IPS-18c (cell line): ENCODE measurements at regions not wholly inside any gene's neighbourhood (a gene's known extent, or its start where the extent isn't known, plus 50 kb on each side); places are given as distances from the start of the nearest gene placed in this dataset.

Experiments used
- H3K4me3 ChIP-seq: 2 replicates; pipeline ENCODE4 v1.7.0; 2013; ENCODE audit warnings: low read depth, mild to moderate bottlenecking, low read length, moderate library complexity; ENCODE audit not compliant: insufficient read depth
- H3K9me3 ChIP-seq: one replicate; pipeline ENCODE4 v1.6.1; 2013; ENCODE audit warnings: mild to moderate bottlenecking, low read length, moderate library complexity; ENCODE audit not compliant: control insufficient read depth, insufficient read depth

DNA sequence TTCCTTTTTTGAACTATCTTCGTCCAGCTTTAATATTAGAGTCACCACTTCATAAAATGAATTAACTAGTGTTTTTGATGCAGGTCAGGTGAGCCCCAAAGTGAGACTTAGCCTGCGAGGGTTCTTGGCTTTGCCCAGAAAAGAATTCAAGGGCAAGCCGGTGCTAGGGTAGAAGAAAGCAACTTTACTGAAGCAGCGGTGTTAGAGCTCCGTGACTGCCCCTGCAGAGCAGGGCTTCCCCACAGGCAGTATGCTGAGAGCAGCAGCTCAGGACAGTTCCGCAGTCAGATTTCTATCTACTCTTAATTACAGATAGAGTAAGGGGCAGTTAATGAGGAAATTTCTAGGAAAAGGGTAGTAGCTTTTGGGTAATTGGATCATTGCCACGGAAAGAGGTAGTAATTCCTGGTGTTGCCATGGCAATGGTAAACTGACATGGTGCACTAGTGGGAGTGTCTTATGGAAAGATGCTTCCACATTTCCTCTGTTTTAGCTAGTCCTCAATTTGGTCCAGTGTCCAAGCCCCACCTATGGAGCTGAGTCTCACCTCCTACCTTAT lies 432.2 kb upstream of the ZNF507 start:
- H3K9me3 ChIP-seq = peaks cover 3% of the 10 kb centered on the region
- no peak overlapping the region for H3K4me3 ChIP-seq

DNA sequence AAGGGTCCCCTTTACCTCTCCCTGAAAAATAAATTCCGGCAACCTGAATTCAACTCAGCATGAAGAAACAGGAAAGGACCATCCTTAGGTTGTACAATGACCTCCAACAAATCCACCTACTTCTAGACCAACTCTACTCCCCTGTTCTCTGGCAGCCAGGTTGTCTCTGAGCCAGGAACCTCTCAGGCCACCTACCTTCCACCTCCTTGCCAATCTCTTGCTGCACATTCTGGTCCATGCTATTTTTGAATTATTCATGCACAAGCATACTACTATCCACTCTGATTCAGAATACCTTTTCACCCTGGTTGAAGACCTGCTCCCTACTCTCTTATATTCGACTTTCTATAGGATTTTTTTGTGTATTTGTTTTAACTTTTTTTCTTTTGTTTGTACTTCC lies 415.0 kb upstream of the ZNF507 start:
- Histone ChIP-seq H3K9me3 (no peaks in the 10 kb centered on the region), H3K4me3 (no peak overlapping the region)

DNA sequence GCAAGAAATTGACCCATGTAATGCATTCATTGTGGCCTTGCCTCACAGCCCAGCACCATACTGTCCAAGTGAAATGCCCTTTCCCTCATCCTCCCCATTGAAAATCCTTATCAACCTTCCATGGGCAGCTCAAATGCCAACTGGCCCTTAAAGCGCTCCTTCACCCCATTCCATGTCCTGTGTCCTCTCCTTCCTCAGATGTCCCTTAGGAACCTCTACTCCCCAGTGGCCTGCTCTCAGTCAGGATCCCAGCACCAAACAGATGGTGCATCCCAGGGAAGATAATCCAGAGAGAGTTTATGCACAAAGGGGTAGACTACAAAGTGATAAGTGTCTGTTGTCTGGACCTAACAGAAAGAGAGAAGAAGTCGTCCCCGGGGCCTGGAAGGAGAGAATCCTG lies 407.4 kb upstream of the ZNF507 start:
- no peaks in the 10 kb centered on the region for H3K9me3 ChIP-seq
- H3K4me3 ChIP-seq = no peak overlapping the region

DNA sequence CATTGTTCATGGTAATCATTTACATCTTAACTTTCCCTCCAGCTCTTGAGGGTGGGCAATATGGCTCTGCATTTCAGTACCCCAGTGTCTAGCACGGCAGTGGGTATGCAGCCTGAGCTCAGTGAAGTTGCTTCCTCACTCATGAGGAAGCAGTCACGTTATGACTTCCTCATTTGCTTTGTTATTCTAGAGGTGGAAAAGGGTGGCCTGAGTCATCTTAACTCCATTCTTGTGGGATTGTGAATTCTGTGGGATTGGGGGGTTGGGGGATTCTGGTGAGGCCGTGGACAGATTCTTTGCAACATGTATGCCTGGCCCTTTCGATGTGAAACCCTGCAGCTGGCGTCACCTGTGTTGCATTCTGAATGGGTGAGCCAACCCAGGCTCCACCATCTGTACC lies 406.7 kb upstream of the ZNF507 start:
- H3K4me3 ChIP-seq = no peak overlapping the region
- H3K9me3 ChIP-seq = no peaks in the 10 kb centered on the region

DNA sequence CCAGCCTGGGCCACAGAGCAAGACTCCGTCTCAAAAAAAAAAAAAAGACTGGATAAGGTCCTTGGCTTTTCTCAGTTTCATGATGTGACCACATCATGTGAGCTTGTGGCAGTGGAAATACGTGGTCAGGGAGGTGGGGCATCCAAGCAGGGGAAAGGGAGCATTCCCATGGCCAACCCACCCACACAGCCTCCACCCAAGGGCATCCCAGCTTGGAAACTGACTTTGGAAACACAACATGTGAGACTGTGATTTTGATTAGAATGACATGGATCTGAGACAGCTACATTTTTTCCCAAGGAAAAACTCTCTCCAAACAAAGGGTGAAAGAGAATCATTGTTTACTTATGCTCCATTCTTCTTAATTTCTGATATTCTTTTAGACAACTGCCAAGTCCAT lies 405.0 kb upstream of the ZNF507 start:
- no peak overlapping the region for H3K4me3 ChIP-seq
- no peaks in the 10 kb centered on the region for H3K9me3 ChIP-seq

DNA sequence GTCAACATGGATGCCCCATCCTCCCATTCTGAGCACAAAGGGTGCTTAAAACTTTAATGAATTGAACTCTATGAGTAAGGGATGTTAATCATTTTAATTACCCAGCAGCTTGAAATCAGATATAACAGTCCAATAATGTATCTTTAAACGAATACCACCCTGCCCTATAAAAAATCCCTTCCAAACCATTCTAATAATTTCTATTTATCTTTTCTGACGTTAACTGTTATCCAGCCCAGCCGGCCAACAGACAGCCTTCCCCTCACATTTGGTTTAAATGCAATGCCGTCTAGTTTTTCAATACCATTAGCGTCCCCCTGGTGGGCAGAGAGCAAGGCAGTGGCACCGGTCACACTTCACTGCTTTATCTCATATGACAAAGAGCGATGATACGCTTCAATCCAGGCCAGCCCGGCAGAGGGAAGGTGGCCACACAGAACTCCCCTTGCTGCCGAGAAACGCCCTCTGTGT lies 402.2 kb upstream of the ZNF507 start:
- H3K9me3 ChIP-seq = no peaks in the 10 kb centered on the region
- H3K4me3 ChIP-seq = no peak overlapping the region

DNA sequence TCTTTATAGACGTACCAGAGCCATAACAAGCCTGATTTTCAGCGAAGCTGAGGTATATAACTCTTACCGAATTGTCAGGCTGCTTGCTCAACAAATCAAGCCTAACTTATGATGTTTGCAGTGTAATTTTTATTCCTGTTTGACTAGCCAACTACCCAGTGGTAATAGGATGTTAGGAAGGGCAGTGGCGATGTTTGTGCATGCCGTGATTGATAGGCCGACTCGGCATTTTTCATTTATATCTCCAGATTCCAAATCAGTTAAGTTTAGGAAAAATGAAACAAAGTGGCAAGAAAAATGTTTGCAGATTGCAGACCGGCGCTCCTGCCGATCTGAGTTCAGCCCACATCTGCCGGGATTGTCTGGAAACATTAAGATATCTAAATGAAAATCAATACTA lies 401.6 kb upstream of the ZNF507 start:
- Histone ChIP-seq H3K9me3 (no peaks in the 10 kb centered on the region), H3K4me3 (no peak overlapping the region)

DNA sequence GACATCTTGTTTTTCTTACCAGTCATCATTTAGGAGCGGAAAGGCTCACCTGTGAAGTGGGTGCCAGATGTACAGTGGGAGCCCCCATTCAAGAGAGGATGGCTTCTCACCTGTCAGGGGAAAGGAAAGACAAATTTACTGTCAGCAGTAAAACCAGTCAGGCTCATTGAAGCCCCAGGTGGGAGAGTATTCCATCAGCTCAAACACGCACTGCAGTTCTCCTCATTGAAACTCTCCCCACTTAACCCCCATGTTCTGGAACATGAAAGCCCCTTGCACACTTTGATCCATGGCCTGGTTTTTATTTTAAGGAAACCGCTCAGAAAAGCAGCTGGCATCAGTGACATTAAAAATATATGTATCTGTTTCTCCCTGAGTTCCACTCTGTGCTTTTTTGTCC lies 401.1 kb upstream of the ZNF507 start:
- no peak overlapping the region for H3K4me3 ChIP-seq
- no peaks in the 10 kb centered on the region for H3K9me3 ChIP-seq

DNA sequence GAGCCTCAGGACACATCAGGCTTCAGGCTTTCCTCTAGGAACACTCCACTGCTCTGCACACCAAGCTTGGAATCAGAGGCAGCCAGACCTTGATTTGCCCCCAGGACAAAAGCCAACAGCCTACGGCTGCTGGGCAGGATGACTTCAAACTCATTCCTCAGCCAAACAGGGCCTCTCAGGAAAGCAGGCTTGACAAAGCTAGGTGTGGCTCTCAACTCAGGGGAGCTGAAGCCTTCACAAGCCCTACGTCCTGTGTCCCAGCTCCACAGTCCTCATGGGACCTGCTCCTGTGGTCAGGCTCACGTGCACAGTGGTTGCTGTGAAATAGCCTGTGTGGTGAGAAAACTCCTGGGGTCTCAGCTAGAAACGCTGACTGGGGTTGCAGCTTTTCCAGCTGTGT lies 398.9 kb upstream of the ZNF507 start:
- Histone ChIP-seq H3K4me3 (no peak overlapping the region), H3K9me3 (no peaks in the 10 kb centered on the region)

DNA sequence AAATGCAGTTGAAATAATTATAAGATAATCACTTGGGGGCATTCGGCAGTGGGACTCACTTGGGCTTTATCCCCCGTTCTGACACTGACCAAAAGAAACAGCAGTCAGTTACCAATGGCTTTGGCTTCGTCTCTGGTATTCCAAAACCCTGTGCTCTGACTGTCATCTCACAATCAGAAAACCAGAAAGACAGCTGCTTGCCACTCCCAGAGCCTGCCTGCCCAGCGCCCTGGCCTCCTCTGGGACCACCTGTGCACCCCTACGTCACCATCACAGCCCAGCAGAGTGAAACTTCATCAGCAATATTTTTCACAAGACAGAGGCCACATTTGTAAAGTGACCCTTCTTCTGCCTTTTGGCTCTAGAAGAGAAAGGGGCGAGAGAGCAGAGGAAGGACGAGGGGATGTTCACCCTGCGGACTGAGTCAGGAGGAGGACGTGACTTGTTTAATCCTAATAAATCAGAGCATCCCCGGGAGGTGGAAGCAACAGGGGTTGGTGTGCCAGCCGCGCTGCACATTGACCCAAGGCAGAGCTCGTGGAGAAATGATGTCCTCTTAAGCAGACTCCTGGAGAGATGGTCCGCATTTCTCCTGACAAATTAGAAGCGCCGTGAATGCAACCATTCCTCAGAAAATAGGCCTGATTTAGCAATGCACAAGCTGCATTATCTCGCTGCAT lies 397.8 kb upstream of the ZNF507 start:
- no peak overlapping the region for H3K4me3 ChIP-seq
- H3K9me3 ChIP-seq = no peaks in the 10 kb centered on the region

DNA sequence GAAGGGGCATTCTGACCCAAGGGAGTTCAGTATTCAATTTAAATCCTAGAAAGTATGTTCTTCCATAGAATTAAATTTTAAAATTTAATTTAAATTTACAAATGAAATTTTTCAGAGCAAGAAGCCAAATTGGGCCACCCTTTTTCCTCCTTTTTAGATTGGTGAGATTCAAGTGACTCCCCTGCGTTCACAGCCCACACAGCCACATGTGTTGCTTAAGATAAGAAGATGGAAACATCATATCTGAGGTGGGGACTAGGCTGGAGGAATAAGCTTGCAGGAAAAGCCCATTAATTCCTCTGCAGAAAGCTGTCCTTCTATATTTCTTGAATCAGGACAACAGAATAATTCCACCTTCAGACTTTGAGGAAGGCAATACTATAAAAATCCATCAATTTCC lies 392.7 kb upstream of the ZNF507 start:
- Histone ChIP-seq H3K9me3 (peaks cover 2% of the 10 kb centered on the region), H3K4me3 (no peak overlapping the region)

DNA sequence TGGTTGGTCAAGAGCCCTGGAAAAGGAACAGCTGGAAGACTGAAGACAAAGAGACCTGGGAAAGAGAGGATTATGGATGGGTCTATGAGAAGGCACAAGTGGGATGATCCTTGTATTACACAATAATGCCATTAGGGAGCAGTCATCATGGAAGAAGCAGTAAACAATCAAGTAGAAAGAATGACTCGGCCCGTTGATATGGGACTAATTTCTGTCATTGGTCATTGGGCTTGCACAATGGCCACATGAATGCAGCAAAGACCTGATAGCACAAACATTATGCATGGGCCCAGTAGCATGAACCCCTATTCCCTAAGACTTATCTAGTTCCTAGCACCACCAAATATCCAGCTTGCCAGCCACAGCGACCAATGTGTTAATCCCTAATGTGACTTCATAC lies 390.3 kb upstream of the ZNF507 start:
- Histone ChIP-seq H3K4me3 (no peak overlapping the region), H3K9me3 (peaks cover 2% of the 10 kb centered on the region)

DNA sequence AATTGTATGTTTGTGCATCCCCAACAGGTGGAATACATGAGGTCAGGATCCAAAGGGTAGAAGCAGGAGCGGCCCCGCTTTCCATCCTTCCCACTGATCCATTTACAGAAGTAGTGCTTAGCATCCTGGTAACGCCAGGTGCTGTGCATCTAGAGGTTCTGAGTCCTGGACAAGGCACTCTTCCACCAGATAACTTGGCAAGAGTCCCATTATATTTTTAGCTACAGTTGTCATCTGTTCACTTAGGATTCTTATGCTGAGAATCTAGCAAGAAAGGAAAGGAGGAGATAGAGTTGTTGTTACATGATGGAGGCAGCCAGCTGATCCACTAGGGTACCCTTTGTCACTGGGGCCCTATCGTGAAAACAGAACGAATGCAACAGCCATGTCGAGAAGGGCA lies 389.5 kb upstream of the ZNF507 start:
- H3K9me3 ChIP-seq = peaks cover 2% of the 10 kb centered on the region
- H3K4me3 ChIP-seq = no peak overlapping the region

DNA sequence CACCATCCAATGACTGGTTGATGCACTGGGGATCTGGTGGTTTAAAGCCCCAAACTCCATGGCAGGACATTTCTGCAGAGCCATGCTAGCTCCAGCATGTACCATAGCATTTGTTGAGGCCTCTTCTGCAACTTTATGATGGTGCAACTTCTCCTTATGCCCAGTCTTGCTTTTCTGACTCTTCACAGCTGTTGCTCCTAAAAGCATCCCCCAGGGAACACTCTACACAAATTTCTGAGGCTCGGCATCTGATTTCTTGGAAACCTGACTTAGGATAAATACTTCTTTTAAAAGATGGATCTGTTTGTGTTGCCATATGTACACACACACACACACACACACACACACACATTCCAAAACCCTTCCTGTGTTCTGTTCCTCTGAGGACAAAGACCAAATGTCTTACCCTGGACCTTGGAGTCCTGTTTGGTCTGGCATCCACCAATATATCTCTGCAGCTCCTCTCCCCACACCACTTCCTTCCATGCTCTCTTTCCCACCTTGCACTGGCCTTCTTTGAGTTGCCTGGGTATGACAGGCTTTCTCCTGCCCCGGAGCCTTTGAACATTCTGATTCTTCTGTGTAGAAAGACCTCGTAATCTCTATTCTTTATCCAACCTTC lies 388.5 kb upstream of the ZNF507 start:
- Histone ChIP-seq H3K4me3 (no peak overlapping the region), H3K9me3 (peaks cover 2% of the 10 kb centered on the region)

DNA sequence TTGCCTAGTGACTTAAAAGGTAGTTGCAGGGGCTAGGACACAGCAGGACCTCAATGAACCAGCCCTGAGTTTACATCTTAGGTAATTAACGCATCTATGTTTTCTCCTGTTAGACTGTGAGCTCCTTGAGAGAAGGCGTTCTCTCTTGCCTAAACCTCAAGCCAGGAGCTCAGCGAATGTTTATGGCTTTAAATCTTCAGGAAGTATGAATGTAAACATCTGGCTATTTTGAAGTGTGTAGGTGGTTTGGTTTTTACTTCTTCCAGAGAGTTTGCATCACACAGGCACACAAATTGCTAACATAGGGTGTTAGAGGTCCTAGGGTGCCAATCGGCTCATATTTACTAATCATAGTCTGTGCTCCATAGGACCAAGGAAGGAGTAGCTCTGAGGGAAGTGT lies 387.7 kb upstream of the ZNF507 start:
- no peak overlapping the region for H3K4me3 ChIP-seq
- peaks cover 2% of the 10 kb centered on the region for H3K9me3 ChIP-seq

DNA sequence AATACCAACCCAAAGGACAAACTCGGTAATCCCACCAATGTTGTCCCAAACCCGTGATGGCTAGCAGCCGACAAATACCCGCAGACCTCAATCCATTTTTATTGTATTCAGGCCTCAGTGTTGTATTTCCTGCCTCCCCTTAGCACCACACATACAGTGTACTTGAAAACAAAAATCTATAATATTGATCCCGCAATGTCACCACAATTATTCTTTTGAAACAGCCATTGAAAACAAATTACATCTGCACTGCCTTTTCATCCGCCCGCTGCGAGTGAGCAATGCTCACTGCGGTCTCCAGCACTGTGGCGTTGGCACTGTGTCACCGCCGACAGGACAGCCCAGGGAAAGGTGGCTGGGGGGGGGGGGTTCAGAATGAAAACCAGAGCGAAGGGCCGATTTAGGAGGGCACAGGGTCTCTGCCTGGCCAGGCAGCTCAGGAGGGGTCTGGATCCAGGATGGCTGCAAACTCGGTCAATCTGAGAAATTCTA lies 385.8 kb upstream of the ZNF507 start:
- H3K9me3 ChIP-seq = no peaks in the 10 kb centered on the region
- no peak overlapping the region for H3K4me3 ChIP-seq

DNA sequence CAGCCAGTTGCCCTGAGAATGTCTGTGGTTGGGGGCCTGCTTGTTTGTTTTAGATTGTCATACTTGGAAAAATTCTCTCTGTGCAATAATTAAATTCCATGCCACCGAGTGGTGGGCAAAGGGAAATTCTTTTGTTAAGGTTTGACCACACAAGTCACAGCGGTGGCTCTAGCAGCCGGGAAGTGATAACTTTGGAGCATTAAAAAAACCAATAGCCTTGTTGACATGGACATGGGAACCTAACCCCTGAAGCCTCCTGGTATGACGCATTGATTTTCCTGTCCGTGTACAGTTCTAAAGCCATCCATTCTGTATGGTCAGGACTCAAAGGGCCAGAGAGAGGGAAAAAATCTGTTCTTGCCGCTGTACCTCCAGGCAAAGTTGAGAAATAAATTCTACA lies 384.9 kb upstream of the ZNF507 start:
- H3K9me3 ChIP-seq = no peaks in the 10 kb centered on the region
- H3K4me3 ChIP-seq = no peak overlapping the region

DNA sequence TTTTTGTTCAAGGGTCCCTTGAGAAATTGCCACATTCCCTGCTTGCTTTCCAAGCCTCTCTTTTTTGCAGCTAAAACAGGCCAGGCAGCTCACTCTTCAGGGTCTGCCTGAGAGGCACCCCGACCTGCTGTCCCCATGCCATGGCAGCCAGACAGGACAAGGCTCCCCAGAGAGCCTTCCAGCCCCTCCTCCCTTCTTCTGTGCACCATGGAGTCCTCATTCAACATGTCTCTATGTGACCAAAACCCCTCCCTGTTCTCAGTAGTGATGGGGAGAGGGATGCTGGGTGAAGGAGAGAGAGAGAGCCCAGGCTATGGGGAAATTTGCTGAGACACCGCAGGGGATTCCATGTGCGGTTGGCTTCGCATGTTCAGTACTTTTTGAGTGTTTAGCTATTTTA lies 384.2 kb upstream of the ZNF507 start:
- Histone ChIP-seq H3K9me3 (no peaks in the 10 kb centered on the region), H3K4me3 (no peak overlapping the region)
